ENCODE measurements at regions not wholly inside any gene's neighbourhood (a gene's known extent, or its start where the extent isn't known, plus 50 kb on each side); places are given as distances from the start of the nearest gene placed in this dataset.

GRCh38 chr9:79013715-79014610 is 557.8 kb upstream of the TLE4 start:
- no peak for TF ChIP-seq CTCF (IDR thresholded peaks at IDR 0.05)
- TF ChIP-seq POLR2A (IDR thresholded peaks at IDR 0.05) = no peak
- no peak for TF ChIP-seq EP300 (IDR thresholded peaks at IDR 0.05; ENCODE audit: low read depth)
- TF ChIP-seq POLR2AphosphoS5 (IDR thresholded peaks at IDR 0.05) = no peak

All from transverse colon (tissue), 4 donors.